ENCODE measurements at regions not wholly inside any gene's neighbourhood (a gene's known extent, or its start where the extent isn't known, plus 50 kb on each side); places are given as distances from the start of the nearest gene placed in this dataset.

- no peak for TF ChIP-seq CTCF (IDR thresholded peaks at IDR 0.05; ENCODE audit: insufficient read depth, low read depth, low read length)
- H3K4me3 ChIP-seq (ENCODE audit: low read depth, low read length): no peak overlapping the region
- no peak for DNase-seq (ENCODE audit: low read depth)
Measured at GRCh38 chr6:115680621-115681020, 380.1 kb downstream of the FRK start.

- no peak for TF ChIP-seq CTCF (IDR thresholded peaks at IDR 0.05; ENCODE audit: insufficient read depth, low read depth, low read length)
- DNase-seq (ENCODE audit: low read depth): no peak
- no peak overlapping the region for H3K4me3 ChIP-seq (ENCODE audit: low read depth, low read length)
Measured at GRCh38 chr6:115677198-115677597, 383.5 kb downstream of the FRK start.

- no peak for TF ChIP-seq CTCF (IDR thresholded peaks at IDR 0.05; ENCODE audit: insufficient read depth, low read depth, low read length)
- H3K4me3 ChIP-seq (ENCODE audit: low read depth, low read length): no peak overlapping the region
- no peak for DNase-seq (ENCODE audit: low read depth)
Measured at GRCh38 chr6:115675443-115675842, 385.2 kb downstream of the FRK start.

- no peak for TF ChIP-seq CTCF (IDR thresholded peaks at IDR 0.05; ENCODE audit: insufficient read depth, low read depth, low read length)
- no peak overlapping the region for H3K4me3 ChIP-seq (ENCODE audit: low read depth, low read length)
- DNase-seq (ENCODE audit: low read depth): no peak
Measured at GRCh38 chr6:115668781-115669180, 391.9 kb downstream of the FRK start.

GRCh38 chr6:115668211-115668610 is 392.5 kb downstream of the FRK start:
- no peak overlapping the region for H3K4me3 ChIP-seq (ENCODE audit: low read depth, low read length)
- no peak for TF ChIP-seq CTCF (IDR thresholded peaks at IDR 0.05; ENCODE audit: insufficient read depth, low read depth, low read length)
- no peak for DNase-seq (ENCODE audit: low read depth)

- H3K4me3 ChIP-seq (ENCODE audit: low read depth, low read length): no peak overlapping the region
- DNase-seq (ENCODE audit: low read depth): no peak
- TF ChIP-seq CTCF (IDR thresholded peaks at IDR 0.05; ENCODE audit: insufficient read depth, low read depth, low read length): no peak
Measured at GRCh38 chr6:115667478-115668026, 393.1 kb downstream of the FRK start.

- TF ChIP-seq CTCF (IDR thresholded peaks at IDR 0.05; ENCODE audit: insufficient read depth, low read depth, low read length): no peak
- H3K4me3 ChIP-seq (ENCODE audit: low read depth, low read length): no peak overlapping the region
- DNase-seq (ENCODE audit: low read depth): no peak
Measured at GRCh38 chr6:115666997-115667396, 393.7 kb downstream of the FRK start.

All from fibroblast of villous mesenchyme (primary cell).